A673 (cell line): ENCODE measurements at regions not wholly inside any gene's neighbourhood (a gene's known extent, or its start where the extent isn't known, plus 50 kb on each side); places are given as distances from the start of the nearest gene placed in this dataset.
A peak's percentile ranks its signal among the peaks of the same experiment; 100 is the strongest.

Experiments
- BruUV-seq: library from RNA; stranded (reverse); fragments of 400-500 nt; replicated peaks from 2 replicates; lab custom pipeline; 2021; lab: Mats Ljungman, UMichigan
- CTCF ChIA-PET: fragments of 300-600 bp; sonication (Branson Sonifier 250); formaldehyde crosslinking; loops from one replicate; lab custom pipeline; 2022; ENCODE audit warnings: antibody characterized with exemption; lab: Charles Lee
- POLR2A ChIA-PET: fragments of 300-600 bp; sonication (Branson Sonifier 250); formaldehyde crosslinking; loops from one replicate; lab custom pipeline; 2022; ENCODE audit warnings: antibody characterized with exemption; ENCODE audit not compliant: low non-redundant PET; lab: Charles Lee
- DNase-seq: peaks from one replicate; pipeline ENCODE4 v3.0.0-alpha.2; 2015; ENCODE audit warnings: low spot score
- H3K27ac ChIP-seq: fragments of 200-600 bp; sonication (generic); 2 replicates; pipeline ENCODE4 v1.5.1; 2016; ENCODE audit warnings: mixed run types, low read depth, mild to moderate bottlenecking, mixed read lengths, antibody characterized with exemption, low read length; ENCODE audit not compliant: poor library complexity, severe bottlenecking
- H3K27me3 ChIP-seq: fragments of 200-600 bp; sonication (generic); replicated peaks from 2 replicates; pipeline ENCODE4 v1.6.1; 2017; ENCODE audit warnings: mixed run types, low read depth, mild to moderate bottlenecking, mixed read lengths, antibody characterized with exemption, low read length; ENCODE audit not compliant: insufficient read depth, poor library complexity
- H3K36me3 ChIP-seq: fragments of 200-600 bp; sonication (generic); 2 replicates; pipeline ENCODE4 v1.6.1; 2016; ENCODE audit warnings: mixed run types, mild to moderate bottlenecking, mixed read lengths, antibody characterized with exemption, low read length; ENCODE audit not compliant: insufficient read depth, poor library complexity, severe bottlenecking
- H3K4me1 ChIP-seq: fragments of 200-600 bp; sonication (generic); 2 replicates; pipeline ENCODE4 v1.6.1; 2017; ENCODE audit warnings: mixed run types, mild to moderate bottlenecking, mixed read lengths, antibody characterized with exemption, low read length; ENCODE audit not compliant: insufficient read depth, poor library complexity, severe bottlenecking
- H3K4me3 ChIP-seq: fragments of 200-600 bp; sonication (generic); 2 replicates; pipeline ENCODE4 v1.5.1; 2016; ENCODE audit warnings: low read depth, mixed run types, mild to moderate bottlenecking, mixed read lengths, low read length; ENCODE audit not compliant: poor library complexity, severe bottlenecking
- H3K9me3 ChIP-seq: fragments of 200-600 bp; sonication (generic); 2 replicates; pipeline ENCODE4 v1.6.1; 2016; ENCODE audit warnings: mixed run types, low read depth, mild to moderate bottlenecking, mixed read lengths, antibody characterized with exemption, low read length; ENCODE audit not compliant: poor library complexity, severe bottlenecking
- CTCF ChIP-seq: fragments of 300-800, 200-600 bp; sonication (generic); conservative IDR thresholded peaks from 2 replicates; pipeline ENCODE4 v1.5.1; 2017; ENCODE audit warnings: low read depth, mild to moderate bottlenecking, antibody characterized with exemption, low read length, moderate library complexity, mixed read lengths
- EZH2 ChIP-seq: fragments of 200-600 bp; sonication (generic); IDR thresholded peaks from 2 replicates; pipeline ENCODE4 v1.6.1; 2017; ENCODE audit warnings: borderline replicate concordance, low read depth, mild to moderate bottlenecking, mixed read lengths, antibody characterized with exemption, low read length; ENCODE audit not compliant: poor library complexity, severe bottlenecking
- intact Hi-C: fragments of 100-400 bp; cut with micrococcal nuclease; formaldehyde crosslinking; loops from one replicate; pipeline ENCODE4 v1.10.0; 2022; ENCODE audit not compliant: unreplicated experiment

GRCh38 chr3:40780925-40781406, 256.2 kb downstream of the ZNF621 start:
- no peak for DNase-seq

DNA sequence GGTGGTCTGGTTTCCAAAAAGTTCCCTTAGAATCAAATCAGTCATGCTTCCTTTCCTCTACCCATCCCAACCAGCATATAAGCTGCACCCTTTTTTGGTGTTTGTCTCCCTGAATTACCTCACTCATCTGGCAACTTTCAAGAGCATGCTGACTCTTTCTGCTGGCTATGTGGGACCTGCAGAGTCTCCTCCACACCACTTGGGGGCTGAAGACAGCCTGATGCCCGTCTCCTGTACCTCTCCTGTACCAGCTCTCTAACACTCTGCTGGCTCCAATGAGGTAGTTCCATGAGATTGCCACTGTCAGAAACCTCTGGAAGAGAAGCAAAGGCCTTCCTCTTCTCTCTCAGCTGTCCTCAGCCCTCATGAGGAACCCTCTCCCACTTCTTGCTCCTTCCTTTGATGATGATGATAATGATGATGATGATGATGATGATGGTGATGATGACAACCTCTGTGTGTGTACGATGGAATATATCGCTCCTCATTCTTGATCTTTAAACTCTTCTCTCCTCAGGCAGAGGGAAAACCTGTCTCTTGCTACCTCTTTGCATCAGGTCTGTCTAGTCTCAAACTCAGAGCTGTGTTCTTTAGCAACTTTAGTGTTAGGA, 257.5 kb downstream of the ZNF621 start:
- ChIA-PET POLR2A (no interaction called here), CTCF (no interaction called here)
- Histone ChIP-seq H3K27ac (no peak overlapping the region), H3K4me3 (no peak overlapping the region), H3K9me3 (no peaks in the 10 kb centered on the region), H3K27me3 (no peaks in the 10 kb centered on the region), H3K4me1 (no peaks in the 10 kb centered on the region), H3K36me3 (no peaks in the 10 kb centered on the region)
- intact Hi-C loops, result no loop called here
- no TSS peak for BruUV-seq
- peak; percentile 9 for DNase-seq
- TF ChIP-seq CTCF, result 0 out of 2 replicates have a peak, but pooled peaks have one; percentile 12
- no peak for TF ChIP-seq EZH2

More at GRCh38 chr3:40780925-40781406, 256.2 kb downstream of the ZNF621 start:
- ChIA-PET CTCF (no interaction called here), POLR2A (no interaction called here)
- Histone ChIP-seq H3K4me1 (no peaks in the 10 kb centered on the region), H3K9me3 (no peaks in the 10 kb centered on the region), H3K27me3 (no peaks in the 10 kb centered on the region), H3K4me3 (no peak overlapping the region), H3K27ac (no peak overlapping the region), H3K36me3 (no peaks in the 10 kb centered on the region)
- BruUV-seq, result no TSS peak
- intact Hi-C loops, result no loop called here
- TF ChIP-seq CTCF (no peak), EZH2 (no peak)

GRCh38 chr3:40790746-40791145, 266.0 kb downstream of the ZNF621 start:
- CTCF ChIA-PET, result no interaction called here
- TF ChIP-seq EZH2, result no peak
- TF ChIP-seq CTCF, result no peak
- H3K4me3 ChIP-seq, result no peak overlapping the region
- no peak for DNase-seq
- no peak overlapping the region for H3K27ac ChIP-seq
- no peaks in the 10 kb centered on the region for H3K27me3 ChIP-seq
- no peaks in the 10 kb centered on the region for H3K9me3 ChIP-seq
- no TSS peak for BruUV-seq
- POLR2A ChIA-PET, result no interaction called here
- intact Hi-C loops, result no loop called here
- H3K4me1 ChIP-seq, result no peaks in the 10 kb centered on the region
- no peaks in the 10 kb centered on the region for H3K36me3 ChIP-seq
